ENCODE measurements at regions not wholly inside any gene's neighbourhood (a gene's known extent, or its start where the extent isn't known, plus 50 kb on each side); places are given as distances from the start of the nearest gene placed in this dataset.

GRCh38 chr10:59454171-59454919, 92.0 kb upstream of the FAM13C start:
- Histone ChIP-seq H3K4me1 (replicated peaks; ENCODE audit: insufficient read depth) (no peaks in the 10 kb centered on the region), H3K36me3 (ENCODE audit: low read depth) (no peaks in the 10 kb centered on the region), H3K4me3 (no peak overlapping the region), H3K9me3 (ENCODE audit: insufficient read depth, low read depth) (no peaks in the 10 kb centered on the region), H3K4me2 (no peak overlapping the region), H4K20me1 (ENCODE audit: insufficient read depth) (no peaks in the 10 kb centered on the region), H3K27me3 (ENCODE audit: insufficient read depth, low read depth) (no peaks in the 10 kb centered on the region), H3F3A (ENCODE audit: insufficient read depth, low read depth) (no peaks in the 10 kb centered on the region), H3K79me2 (ENCODE audit: low read depth) (no peaks in the 10 kb centered on the region), H3K27ac (no peak overlapping the region), H2AFZ (no peak overlapping the region), H3K9me2 (ENCODE audit: insufficient read depth) (no peaks in the 10 kb centered on the region)
- CTCF ChIA-PET, result no interaction called here
- POLR2A ChIA-PET (ENCODE audit: unreplicated experiment), result no interaction called here
- no peak for DNase-seq
- BruUV-seq (replicated peaks), result no TSS peak
- TF ChIP-seq EZH2 (IDR thresholded peaks at IDR 0.05; ENCODE audit: low read depth), result no peak
- TF ChIP-seq, protein P1, sequence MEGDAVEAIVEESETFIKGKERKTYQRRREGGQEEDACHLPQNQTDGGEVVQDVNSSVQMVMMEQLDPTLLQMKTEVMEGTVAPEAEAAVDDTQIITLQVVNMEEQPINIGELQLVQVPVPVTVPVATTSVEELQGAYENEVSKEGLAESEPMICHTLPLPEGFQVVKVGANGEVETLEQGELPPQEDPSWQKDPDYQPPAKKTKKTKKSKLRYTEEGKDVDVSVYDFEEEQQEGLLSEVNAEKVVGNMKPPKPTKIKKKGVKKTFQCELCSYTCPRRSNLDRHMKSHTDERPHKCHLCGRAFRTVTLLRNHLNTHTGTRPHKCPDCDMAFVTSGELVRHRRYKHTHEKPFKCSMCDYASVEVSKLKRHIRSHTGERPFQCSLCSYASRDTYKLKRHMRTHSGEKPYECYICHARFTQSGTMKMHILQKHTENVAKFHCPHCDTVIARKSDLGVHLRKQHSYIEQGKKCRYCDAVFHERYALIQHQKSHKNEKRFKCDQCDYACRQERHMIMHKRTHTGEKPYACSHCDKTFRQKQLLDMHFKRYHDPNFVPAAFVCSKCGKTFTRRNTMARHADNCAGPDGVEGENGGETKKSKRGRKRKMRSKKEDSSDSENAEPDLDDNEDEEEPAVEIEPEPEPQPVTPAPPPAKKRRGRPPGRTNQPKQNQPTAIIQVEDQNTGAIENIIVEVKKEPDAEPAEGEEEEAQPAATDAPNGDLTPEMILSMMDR (conservative IDR thresholded peaks at IDR 0.05), result no peak
- intact Hi-C loops (cut with micrococcal nuclease; ENCODE audit: unreplicated experiment), result no loop called here

DNA sequence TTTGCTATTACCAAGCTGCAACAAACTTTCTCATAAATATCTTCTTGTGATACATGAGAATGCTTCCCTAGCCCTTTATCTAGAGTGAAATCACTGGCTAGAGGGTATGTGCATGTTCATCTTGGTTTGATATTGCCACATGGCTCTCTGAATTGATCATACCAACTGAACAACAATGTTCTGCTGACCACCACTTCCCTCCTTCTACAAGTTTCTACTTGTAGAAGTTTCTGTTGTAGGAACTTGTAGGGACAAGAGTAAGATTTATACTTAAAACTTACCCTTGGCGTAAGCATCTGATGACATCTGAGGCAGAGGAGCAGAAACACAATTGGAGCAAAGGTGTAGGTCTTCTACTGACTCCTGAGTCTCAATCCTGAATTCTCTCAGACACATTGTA, 86.3 kb upstream of the FAM13C start:
- no peaks in the 10 kb centered on the region for H3K4me1 ChIP-seq (replicated peaks; ENCODE audit: insufficient read depth)
- no peak overlapping the region for H3K27ac ChIP-seq
- no peak overlapping the region for H3K4me3 ChIP-seq
- BruUV-seq (replicated peaks), result no TSS peak
- no peaks in the 10 kb centered on the region for H3F3A ChIP-seq (ENCODE audit: insufficient read depth, low read depth)
- no peaks in the 10 kb centered on the region for H3K9me3 ChIP-seq (ENCODE audit: insufficient read depth, low read depth)
- no peaks in the 10 kb centered on the region for H3K27me3 ChIP-seq (ENCODE audit: insufficient read depth, low read depth)
- no peak for DNase-seq
- H3K79me2 ChIP-seq (ENCODE audit: low read depth), result no peaks in the 10 kb centered on the region
- CTCF ChIA-PET, result no interaction called here
- intact Hi-C loops (cut with micrococcal nuclease; ENCODE audit: unreplicated experiment), result no loop called here
- H4K20me1 ChIP-seq (ENCODE audit: insufficient read depth), result no peaks in the 10 kb centered on the region
- POLR2A ChIA-PET (ENCODE audit: unreplicated experiment), result no interaction called here
- no peaks in the 10 kb centered on the region for H3K36me3 ChIP-seq (ENCODE audit: low read depth)
- no peak overlapping the region for H3K4me2 ChIP-seq
- no peaks in the 10 kb centered on the region for H3K9me2 ChIP-seq (ENCODE audit: insufficient read depth)
- TF ChIP-seq EZH2 (IDR thresholded peaks at IDR 0.05; ENCODE audit: low read depth), result no peak
- TF ChIP-seq, protein P1 (conservative IDR thresholded peaks at IDR 0.05), result no peak
- H2AFZ ChIP-seq, result no peak overlapping the region

GRCh38 chr10:59435707-59436106, 73.4 kb upstream of the FAM13C start:
- Histone ChIP-seq H2AFZ (no peak overlapping the region), H3K36me3 (ENCODE audit: low read depth) (no peaks in the 10 kb centered on the region), H3F3A (ENCODE audit: insufficient read depth, low read depth) (no peaks in the 10 kb centered on the region), H3K79me2 (ENCODE audit: low read depth) (no peaks in the 10 kb centered on the region), H3K27ac (no peak overlapping the region), H3K4me2 (no peak overlapping the region), H3K27me3 (ENCODE audit: insufficient read depth, low read depth) (no peaks in the 10 kb centered on the region), H3K4me3 (no peak overlapping the region), H3K9me3 (ENCODE audit: insufficient read depth, low read depth) (no peaks in the 10 kb centered on the region), H3K9me2 (ENCODE audit: insufficient read depth) (no peaks in the 10 kb centered on the region), H4K20me1 (ENCODE audit: insufficient read depth) (no peaks in the 10 kb centered on the region), H3K4me1 (replicated peaks; ENCODE audit: insufficient read depth) (no peaks in the 10 kb centered on the region)
- CTCF ChIA-PET, result no interaction called here
- POLR2A ChIA-PET (ENCODE audit: unreplicated experiment), result no interaction called here
- TF ChIP-seq, protein P1 (conservative IDR thresholded peaks at IDR 0.05), result no peak
- TF ChIP-seq EZH2 (IDR thresholded peaks at IDR 0.05; ENCODE audit: low read depth), result no peak
- DNase-seq, result no peak
- no TSS peak for BruUV-seq (replicated peaks)
- intact Hi-C loops (cut with micrococcal nuclease; ENCODE audit: unreplicated experiment), result no loop called here
